Suprapubic skin (tissue), 3 donors: ENCODE measurements at regions not wholly inside any gene's neighbourhood (a gene's known extent, or its start where the extent isn't known, plus 50 kb on each side); places are given as distances from the start of the nearest gene placed in this dataset.

Source experiments
- POLR2A ChIP-seq, 2 donors: fragments of 450-650 bp; IDR thresholded peaks; one replicate each; pipeline ENCODE4 v1.6.1; 2017; ENCODE audit warnings: antibody characterized with exemption in 2 of 2, mild to moderate bottlenecking in 2 of 2, moderate library complexity in 2 of 2
- TF ChIP-seq, protein P1 (sequence below), 2 donors: fragments of 200-600 bp in 1 of 2; fragments of 450-650 bp in 1 of 2; sonication (generic) in 1 of 2; IDR thresholded peaks; one replicate each; pipeline ENCODE4 v1.5.1; 2016 to 2019; ENCODE audit warnings: antibody characterized with exemption in 2 of 2, mild to moderate bottlenecking in 1 of 2, moderate library complexity in 1 of 2

DNA sequence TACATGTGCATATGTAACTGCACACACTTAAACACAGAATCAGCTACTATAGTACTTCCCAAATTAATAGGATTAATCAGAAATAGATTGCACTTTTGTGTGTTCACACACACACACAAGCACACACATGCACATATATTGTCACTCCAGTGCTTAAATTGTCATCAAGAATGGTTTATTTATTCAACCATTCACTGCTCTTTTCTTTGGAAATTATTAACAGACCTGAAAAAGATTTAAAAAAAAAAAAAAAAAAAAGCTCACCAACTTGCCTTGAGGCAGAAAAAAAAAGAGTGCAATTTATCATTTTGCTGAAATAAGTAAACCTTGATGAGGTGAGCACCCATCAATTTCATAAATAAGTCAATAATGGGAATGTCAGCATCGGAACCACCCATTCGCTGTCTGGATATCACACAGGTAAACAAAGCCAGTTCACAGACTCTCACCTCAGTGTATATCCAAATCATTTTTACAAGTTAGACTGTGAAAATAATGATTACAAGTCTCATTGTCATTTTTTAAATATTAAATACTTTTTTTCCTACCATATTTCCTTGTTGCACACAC, 562.8 kb downstream of the BNC2 start:
- TF ChIP-seq, protein P1, sequence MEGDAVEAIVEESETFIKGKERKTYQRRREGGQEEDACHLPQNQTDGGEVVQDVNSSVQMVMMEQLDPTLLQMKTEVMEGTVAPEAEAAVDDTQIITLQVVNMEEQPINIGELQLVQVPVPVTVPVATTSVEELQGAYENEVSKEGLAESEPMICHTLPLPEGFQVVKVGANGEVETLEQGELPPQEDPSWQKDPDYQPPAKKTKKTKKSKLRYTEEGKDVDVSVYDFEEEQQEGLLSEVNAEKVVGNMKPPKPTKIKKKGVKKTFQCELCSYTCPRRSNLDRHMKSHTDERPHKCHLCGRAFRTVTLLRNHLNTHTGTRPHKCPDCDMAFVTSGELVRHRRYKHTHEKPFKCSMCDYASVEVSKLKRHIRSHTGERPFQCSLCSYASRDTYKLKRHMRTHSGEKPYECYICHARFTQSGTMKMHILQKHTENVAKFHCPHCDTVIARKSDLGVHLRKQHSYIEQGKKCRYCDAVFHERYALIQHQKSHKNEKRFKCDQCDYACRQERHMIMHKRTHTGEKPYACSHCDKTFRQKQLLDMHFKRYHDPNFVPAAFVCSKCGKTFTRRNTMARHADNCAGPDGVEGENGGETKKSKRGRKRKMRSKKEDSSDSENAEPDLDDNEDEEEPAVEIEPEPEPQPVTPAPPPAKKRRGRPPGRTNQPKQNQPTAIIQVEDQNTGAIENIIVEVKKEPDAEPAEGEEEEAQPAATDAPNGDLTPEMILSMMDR (IDR thresholded peaks at IDR 0.05), result no peak
- no peak for TF ChIP-seq POLR2A (IDR thresholded peaks at IDR 0.05)
